Trophoblast cell (in vitro differentiated cells and primary cell): ENCODE measurements at regions not wholly inside any gene's neighbourhood (a gene's known extent, or its start where the extent isn't known, plus 50 kb on each side); places are given as distances from the start of the nearest gene placed in this dataset.

Experiments
- DNase-seq, 2 donors: peaks; one replicate each; pipeline ENCODE4 v3.0.0-alpha.2; 2016
- H2AFZ ChIP-seq: 2 replicates; pipeline ENCODE4 v1.6.1; 2013; ENCODE audit warnings: low read length, moderate library complexity, mild to moderate bottlenecking; ENCODE audit not compliant: insufficient read depth, poor library complexity
- H2AK5ac ChIP-seq: 2 replicates; pipeline ENCODE4 v1.6.1; 2013; ENCODE audit warnings: mild to moderate bottlenecking, low read length
- H2BK120ac ChIP-seq: 2 replicates; pipeline ENCODE4 v1.6.1; 2013; ENCODE audit warnings: low read length, mild to moderate bottlenecking, moderate library complexity; ENCODE audit not compliant: insufficient read depth, poor library complexity
- H2BK12ac ChIP-seq: 2 replicates; pipeline ENCODE4 v1.6.1; 2013; ENCODE audit warnings: mild to moderate bottlenecking, low read length, moderate library complexity
- H2BK5ac ChIP-seq: 2 replicates; pipeline ENCODE4 v1.6.1; 2013; ENCODE audit warnings: low read length, low read depth, moderate library complexity, mild to moderate bottlenecking; ENCODE audit not compliant: poor library complexity
- H3K14ac ChIP-seq: 2 replicates; pipeline ENCODE4 v1.6.1; 2013; ENCODE audit warnings: mild to moderate bottlenecking, low read length
- H3K18ac ChIP-seq: 2 replicates; pipeline ENCODE4 v1.6.1; 2013; ENCODE audit warnings: mild to moderate bottlenecking, low read length
- H3K23ac ChIP-seq: 2 replicates; pipeline ENCODE4 v1.6.1; 2013; ENCODE audit warnings: low read length
- H3K27ac ChIP-seq: 2 replicates; pipeline ENCODE4 v1.5.1; 2013; ENCODE audit warnings: low read depth, mild to moderate bottlenecking, inconsistent platforms, low read length, moderate library complexity
- H3K27me3 ChIP-seq: 2 replicates; pipeline ENCODE4 v1.6.1; 2013; ENCODE audit warnings: inconsistent platforms, mild to moderate bottlenecking, low read length, moderate library complexity; ENCODE audit not compliant: insufficient read depth
- H3K36me3 ChIP-seq, 2 experiments: 1 replicate in 1 of 2; 2 replicates in 1 of 2; pipeline ENCODE4 v1.6.1; 2013; ENCODE audit warnings: low read length in 2 of 2, mild to moderate bottlenecking in 2 of 2, moderate library complexity in 1 of 2; ENCODE audit not compliant: insufficient read depth in 2 of 2, control insufficient read depth in 1 of 2
- H3K4ac ChIP-seq: 2 replicates; pipeline ENCODE4 v1.6.1; 2013; ENCODE audit warnings: low read depth, mild to moderate bottlenecking, low read length, moderate library complexity
- H3K4me1 ChIP-seq, 2 experiments: 1 replicate in 1 of 2; 2 replicates in 1 of 2; pipeline ENCODE4 v1.6.1; 2013; ENCODE audit warnings: low read length in 2 of 2, mild to moderate bottlenecking in 2 of 2, moderate library complexity in 1 of 2; ENCODE audit not compliant: insufficient read depth in 2 of 2, control insufficient read depth in 1 of 2
- H3K4me2 ChIP-seq: 2 replicates; pipeline ENCODE4 v1.6.1; 2013; ENCODE audit warnings: inconsistent platforms, mild to moderate bottlenecking, low read length, moderate library complexity
- H3K4me3 ChIP-seq: 2 replicates; pipeline ENCODE4 v1.5.1; 2013; ENCODE audit warnings: mild to moderate bottlenecking, low read depth, low read length, inconsistent platforms
- H3K79me1 ChIP-seq: one replicate; pipeline ENCODE4 v1.6.1; 2013; ENCODE audit warnings: low read length
- H3K79me2 ChIP-seq: 2 replicates; pipeline ENCODE4 v1.6.1; 2013; ENCODE audit warnings: low read length, mild to moderate bottlenecking; ENCODE audit not compliant: control insufficient read depth, insufficient read depth, poor library complexity
- H3K9ac ChIP-seq: 2 replicates; pipeline ENCODE4 v1.6.1; 2013; ENCODE audit warnings: mild to moderate bottlenecking, low read length
- H3K9me3 ChIP-seq: 2 replicates; pipeline ENCODE4 v1.6.1; 2013; ENCODE audit warnings: low read depth, mild to moderate bottlenecking, control low read depth, inconsistent platforms, low read length; ENCODE audit not compliant: insufficient read depth
- H4K12ac ChIP-seq: 2 replicates; pipeline ENCODE4 v1.6.1; 2013; ENCODE audit warnings: low read depth, mild to moderate bottlenecking, low read length, moderate library complexity
- H4K8ac ChIP-seq: 2 replicates; pipeline ENCODE4 v1.6.1; 2013; ENCODE audit warnings: low read depth, mild to moderate bottlenecking, low read length, moderate library complexity
- H4K91ac ChIP-seq: one replicate; pipeline ENCODE4 v1.6.1; 2013; ENCODE audit warnings: low read depth, mild to moderate bottlenecking, low read length, moderate library complexity
- WGBS: extraction: QIAGEN DNeasy Blood & Tissue Kit; methylation state at CpG from one replicate; pipeline ENCODE4 v1.1.7; 2013; ENCODE audit warnings: missing lambda C conversion rate; ENCODE audit not compliant: insufficient read length, insufficient coverage; ENCODE audit errors: extremely low coverage; 5-methylcytosine and 5-hydroxymethylcytosine counted together

DNA sequence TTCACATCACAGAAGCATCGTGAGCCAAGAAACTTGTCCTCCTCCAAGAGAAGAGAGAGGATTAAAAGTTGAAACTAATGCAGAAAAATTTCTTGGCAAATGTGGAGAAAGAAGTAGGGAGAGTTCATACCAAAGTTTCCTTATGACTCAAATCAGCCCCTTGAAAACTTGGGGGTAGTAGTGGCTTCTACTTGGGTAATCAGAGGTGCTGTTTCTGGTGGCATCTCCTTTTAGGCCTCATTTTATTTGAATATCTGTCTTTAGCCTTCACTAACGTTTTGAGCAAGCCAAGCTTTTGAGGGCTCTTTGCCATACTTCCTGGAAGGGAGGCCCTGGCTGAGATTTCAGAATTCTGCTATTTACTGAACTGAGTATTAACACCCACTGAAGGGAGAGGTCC lies 515.3 kb upstream of the MEX3C start:
- Histone ChIP-seq H3K36me3 (no peaks in the 10 kb centered on the region), H3K9me3 (peaks cover 4% of the 10 kb centered on the region), H3K23ac (no peak overlapping the region), H3K4me3 (no peak overlapping the region), H3K18ac (no peak overlapping the region), H4K8ac (no peak overlapping the region), H2AK5ac (no peak overlapping the region), H3K27ac (no peak overlapping the region), H3K4me2 (no peak overlapping the region), H4K91ac (no peak overlapping the region), H2BK5ac (no peak overlapping the region), H3K79me2 (no peaks in the 10 kb centered on the region), H3K79me1 (no peaks in the 10 kb centered on the region), H3K27me3 (no peaks in the 10 kb centered on the region), H3K4me1 (no peaks in the 10 kb centered on the region), H3K14ac (no peak overlapping the region), H2AFZ (no peak overlapping the region), H4K12ac (no peak overlapping the region), H3K4ac (no peak overlapping the region), H3K9ac (no peak overlapping the region), H2BK12ac (no peak overlapping the region), H2BK120ac (no peak overlapping the region)
- no CpG with 5 or more reads among the region's 2 CpGs for whole genome bisulfite sequencing
- DNase-seq, result no peak

DNA sequence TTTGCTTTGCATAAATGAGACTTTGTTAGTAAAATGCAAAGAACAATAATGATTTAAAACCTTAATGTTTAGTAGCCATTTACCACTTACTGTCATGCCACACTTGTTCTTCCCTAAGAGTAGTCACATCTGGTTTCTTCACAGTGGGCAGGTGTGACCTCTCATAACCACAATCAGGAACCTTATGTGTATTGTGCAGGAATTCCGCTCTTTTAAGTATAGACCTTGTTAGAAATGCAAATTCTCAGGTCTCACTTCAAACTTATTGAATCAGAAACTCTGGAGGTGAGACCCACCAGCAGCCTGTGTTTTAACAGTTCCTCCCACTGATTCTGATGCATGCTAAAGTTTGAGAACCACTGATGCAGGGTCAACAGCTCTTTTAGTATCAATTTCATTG lies 518.8 kb upstream of the MEX3C start:
- H3K9ac ChIP-seq, result no peak overlapping the region
- DNase-seq, result no peak

DNA sequence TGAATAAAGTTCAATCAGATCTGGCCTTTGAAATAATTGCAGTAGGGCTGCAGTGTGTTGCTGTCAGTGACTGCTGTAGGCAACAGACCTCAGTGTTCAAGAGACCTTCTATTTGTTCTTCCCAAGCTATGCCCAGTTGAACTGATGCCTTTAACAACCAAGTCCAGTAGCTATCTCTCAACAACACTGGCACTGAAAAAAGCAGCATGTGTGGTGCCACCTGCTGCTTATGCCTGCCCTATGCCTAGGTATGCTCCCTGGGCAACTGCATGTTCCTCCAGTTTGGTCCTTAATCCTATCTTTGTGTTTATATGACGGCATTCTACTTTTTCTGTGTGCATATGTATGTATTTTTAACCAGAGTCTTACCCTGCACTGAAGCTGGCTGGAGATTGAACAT lies 523.9 kb upstream of the MEX3C start:
- H3K14ac ChIP-seq, result no peak overlapping the region
- no peaks in the 10 kb centered on the region for H3K79me1 ChIP-seq
- H3K27me3 ChIP-seq, result no peaks in the 10 kb centered on the region
- H4K91ac ChIP-seq, result no peak overlapping the region
- H4K12ac ChIP-seq, result no peak overlapping the region
- H3K4me1 ChIP-seq, result no peaks in the 10 kb centered on the region
- H3K4me2 ChIP-seq, result no peak overlapping the region
- no peak overlapping the region for H2BK120ac ChIP-seq
- H3K79me2 ChIP-seq, result no peaks in the 10 kb centered on the region
- no peak overlapping the region for H4K8ac ChIP-seq
- no peak overlapping the region for H2AK5ac ChIP-seq
- no peak overlapping the region for H2BK12ac ChIP-seq
- no CpG with 5 or more reads among the region's 1 CpG for WGBS
- no peaks in the 10 kb centered on the region for H3K36me3 ChIP-seq
- H3K23ac ChIP-seq, result no peak overlapping the region
- H3K4me3 ChIP-seq, result no peak overlapping the region
- no peak overlapping the region for H3K27ac ChIP-seq
- H3K9me3 ChIP-seq, result no peaks in the 10 kb centered on the region
- H3K4ac ChIP-seq, result no peak overlapping the region
- no peak overlapping the region for H2AFZ ChIP-seq
- H3K18ac ChIP-seq, result no peak overlapping the region
- H2BK5ac ChIP-seq, result no peak overlapping the region
- H3K9ac ChIP-seq, result no peak overlapping the region
- no peak for DNase-seq

More for the DNA sequence above, 518.8 kb upstream of the MEX3C start:
- Histone ChIP-seq H3K14ac (no peak overlapping the region), H4K12ac (no peak overlapping the region), H2BK5ac (no peak overlapping the region), H3K79me1 (no peaks in the 10 kb centered on the region), H3K4ac (no peak overlapping the region), H3K27ac (no peak overlapping the region), H3K4me3 (no peak overlapping the region), H3K23ac (no peak overlapping the region), H2AK5ac (no peak overlapping the region), H4K8ac (no peak overlapping the region), H3K79me2 (no peaks in the 10 kb centered on the region), H3K4me1 (no peaks in the 10 kb centered on the region), H3K18ac (no peak overlapping the region), H2BK12ac (no peak overlapping the region), H3K9me3 (peaks cover 3% of the 10 kb centered on the region), H2AFZ (no peak overlapping the region), H3K27me3 (no peaks in the 10 kb centered on the region), H2BK120ac (no peak overlapping the region), H3K36me3 (no peaks in the 10 kb centered on the region), H3K4me2 (no peak overlapping the region), H4K91ac (no peak overlapping the region)
- WGBS, result no CpG with 5 or more reads among the region's 1 CpG

DNA sequence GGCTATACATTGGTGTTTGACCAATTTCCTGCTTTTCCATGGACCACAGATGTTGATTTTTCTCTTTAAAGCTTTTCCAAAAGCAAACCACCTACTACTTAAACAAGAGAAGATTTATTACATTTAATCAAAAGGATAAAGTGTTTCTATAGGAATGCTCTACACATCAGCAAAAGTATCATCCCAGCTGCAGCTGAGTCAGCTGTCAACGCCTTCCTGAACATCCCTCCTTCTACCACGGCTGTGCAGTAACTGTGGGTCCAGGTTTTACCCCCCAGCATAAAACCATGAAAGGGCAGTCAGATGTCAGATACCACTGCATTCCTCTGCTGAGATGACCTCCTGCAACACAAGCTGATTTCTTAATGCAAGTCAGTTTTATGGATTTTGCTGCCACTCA lies 524.5 kb upstream of the MEX3C start:
- Histone ChIP-seq H2AFZ (no peak overlapping the region), H3K27ac (no peak overlapping the region), H3K27me3 (no peaks in the 10 kb centered on the region), H3K14ac (no peak overlapping the region), H3K9me3 (no peaks in the 10 kb centered on the region), H3K36me3 (no peaks in the 10 kb centered on the region), H2AK5ac (no peak overlapping the region), H3K18ac (no peak overlapping the region), H4K91ac (no peak overlapping the region), H4K12ac (no peak overlapping the region), H2BK12ac (no peak overlapping the region), H3K4me1 (no peaks in the 10 kb centered on the region), H4K8ac (no peak overlapping the region), H2BK120ac (no peak overlapping the region), H3K4me2 (no peak overlapping the region), H3K9ac (no peak overlapping the region), H3K23ac (no peak overlapping the region), H3K79me2 (no peaks in the 10 kb centered on the region), H3K4me3 (no peak overlapping the region), H3K4ac (no peak overlapping the region), H2BK5ac (no peak overlapping the region), H3K79me1 (no peaks in the 10 kb centered on the region)
- no peak for DNase-seq
- no CpG with 5 or more reads among the region's 2 CpGs for WGBS
